ENCODE measurements at regions not wholly inside any gene's neighbourhood (a gene's known extent, or its start where the extent isn't known, plus 50 kb on each side); places are given as distances from the start of the nearest gene placed in this dataset.

DNA sequence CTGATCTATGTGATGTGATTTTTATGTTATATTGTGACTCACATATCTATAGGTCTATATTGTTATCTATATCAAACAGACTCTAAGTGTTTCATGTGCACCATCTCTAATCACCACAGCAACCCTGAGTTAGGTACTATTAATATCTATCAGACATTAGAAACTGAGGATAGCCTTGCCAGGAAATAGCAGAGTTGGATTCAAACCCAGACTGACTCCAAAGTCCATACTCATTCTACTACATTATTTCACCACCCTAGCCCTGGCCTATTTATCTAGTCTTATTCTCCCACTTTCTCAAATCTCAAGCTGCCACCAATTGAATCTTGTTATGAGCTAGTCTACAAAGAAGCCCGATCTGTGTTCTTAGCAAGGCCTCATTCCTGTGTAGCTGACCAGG is 65.4 kb upstream of the GNAO1 start:
- no peak overlapping the region for H3K27ac ChIP-seq
- H3K27me3 ChIP-seq (replicated peaks in 1 of 7) = peaks cover 0 to 14% (median 0%) of the 10 kb centered on the region in 7 donors
- H3K36me3 ChIP-seq = no peaks in the 10 kb centered on the region
- no peak for DNase-seq
- H3K9me3 ChIP-seq = no peaks in the 10 kb centered on the region
- no peak overlapping the region for H3K4me3 ChIP-seq
- 82 to 100% (median 94%) methylated on average over 1 of the region's 1 CpG for WGBS, 5 donors
- no peaks in the 10 kb centered on the region for H3K4me1 ChIP-seq
- intact Hi-C loops (cut with DNase I; ENCODE audit: low total_unique reads) = no loop called here
- TF ChIP-seq POLR2AphosphoS5 (IDR thresholded peaks at IDR 0.05) = no peak
- TF ChIP-seq, protein P1, sequence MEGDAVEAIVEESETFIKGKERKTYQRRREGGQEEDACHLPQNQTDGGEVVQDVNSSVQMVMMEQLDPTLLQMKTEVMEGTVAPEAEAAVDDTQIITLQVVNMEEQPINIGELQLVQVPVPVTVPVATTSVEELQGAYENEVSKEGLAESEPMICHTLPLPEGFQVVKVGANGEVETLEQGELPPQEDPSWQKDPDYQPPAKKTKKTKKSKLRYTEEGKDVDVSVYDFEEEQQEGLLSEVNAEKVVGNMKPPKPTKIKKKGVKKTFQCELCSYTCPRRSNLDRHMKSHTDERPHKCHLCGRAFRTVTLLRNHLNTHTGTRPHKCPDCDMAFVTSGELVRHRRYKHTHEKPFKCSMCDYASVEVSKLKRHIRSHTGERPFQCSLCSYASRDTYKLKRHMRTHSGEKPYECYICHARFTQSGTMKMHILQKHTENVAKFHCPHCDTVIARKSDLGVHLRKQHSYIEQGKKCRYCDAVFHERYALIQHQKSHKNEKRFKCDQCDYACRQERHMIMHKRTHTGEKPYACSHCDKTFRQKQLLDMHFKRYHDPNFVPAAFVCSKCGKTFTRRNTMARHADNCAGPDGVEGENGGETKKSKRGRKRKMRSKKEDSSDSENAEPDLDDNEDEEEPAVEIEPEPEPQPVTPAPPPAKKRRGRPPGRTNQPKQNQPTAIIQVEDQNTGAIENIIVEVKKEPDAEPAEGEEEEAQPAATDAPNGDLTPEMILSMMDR (IDR thresholded peaks at IDR 0.05 in 8 of 11, conservative IDR thresholded peaks at IDR 0.05 in 3 of 11) = no peak
- no peak for TF ChIP-seq POLR2A (IDR thresholded peaks at IDR 0.05)

DNA sequence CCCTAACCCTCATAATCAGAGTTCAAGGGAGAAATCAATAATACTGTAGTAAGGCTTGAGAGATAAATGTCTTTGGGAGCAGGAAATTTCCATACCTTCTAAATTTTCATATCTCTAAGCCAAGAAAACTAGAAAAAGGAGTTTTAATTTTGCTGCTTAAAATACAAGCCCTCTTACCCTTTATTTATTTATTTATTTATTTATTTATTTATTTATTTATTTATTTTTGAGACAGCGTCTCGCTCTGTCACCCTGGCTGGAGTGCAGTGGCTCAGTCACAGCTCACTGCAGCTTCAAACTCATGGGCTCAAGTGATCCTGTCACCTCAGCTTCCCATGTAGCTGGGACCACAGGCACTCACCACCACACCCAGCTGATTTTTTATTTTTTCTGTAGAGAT is 69.0 kb upstream of the GNAO1 start:
- no peak for TF ChIP-seq POLR2AphosphoS5 (IDR thresholded peaks at IDR 0.05)
- TF ChIP-seq, protein P1 (IDR thresholded peaks at IDR 0.05 in 8 of 11, conservative IDR thresholded peaks at IDR 0.05 in 3 of 11) = no peak
- no peak for TF ChIP-seq POLR2A (IDR thresholded peaks at IDR 0.05)
- Histone ChIP-seq H3K4me1 (no peaks in the 10 kb centered on the region), H3K4me3 (no peak overlapping the region), H3K27ac (no peak overlapping the region), H3K9me3 (no peaks in the 10 kb centered on the region), H3K27me3 (replicated peaks in 1 of 7) (no peaks in the 10 kb centered on the region), H3K36me3 (no peaks in the 10 kb centered on the region)
- no peak for DNase-seq
- intact Hi-C loops (cut with DNase I; ENCODE audit: low total_unique reads) = no loop called here
- WGBS, 5 donors = 93 to 98% (median 96%) methylated on average over 2 of the region's 2 CpGs

DNA sequence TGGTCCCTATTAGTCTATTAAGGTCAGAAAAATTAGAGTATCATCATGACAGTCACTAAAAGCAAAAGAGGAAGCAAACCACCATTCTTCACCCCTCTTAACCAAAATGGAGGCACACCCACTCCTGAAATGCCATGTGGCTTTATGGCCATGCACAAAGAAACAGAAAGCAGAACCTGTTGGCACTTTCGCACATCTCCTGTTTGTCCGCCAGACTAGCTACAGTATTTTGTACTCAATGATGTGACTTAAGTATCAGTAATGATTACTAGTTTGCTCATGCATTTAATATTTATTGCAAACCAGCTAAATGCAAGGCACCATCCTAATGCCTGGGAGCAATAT is 70.2 kb upstream of the GNAO1 start:
- H3K27ac ChIP-seq = no peak overlapping the region
- H3K36me3 ChIP-seq = no peaks in the 10 kb centered on the region
- no peak overlapping the region for H3K4me3 ChIP-seq
- H3K27me3 ChIP-seq (replicated peaks in 1 of 7) = no peaks in the 10 kb centered on the region
- TF ChIP-seq, protein P1 (IDR thresholded peaks at IDR 0.05 in 8 of 11, conservative IDR thresholded peaks at IDR 0.05 in 3 of 11) = no peak
- no peak for TF ChIP-seq POLR2AphosphoS5 (IDR thresholded peaks at IDR 0.05)
- no peak for TF ChIP-seq POLR2A (IDR thresholded peaks at IDR 0.05)
- WGBS, 5 donors = 60 to 85% (median 79%) methylated on average over 2 of the region's 2 CpGs
- H3K4me1 ChIP-seq = no peaks in the 10 kb centered on the region
- DNase-seq = no peak
- H3K9me3 ChIP-seq = no peaks in the 10 kb centered on the region
- intact Hi-C loops (cut with DNase I; ENCODE audit: low total_unique reads) = no loop called here

GRCh38 chr16:56120447-56121155 is 70.7 kb upstream of the GNAO1 start:
- Histone ChIP-seq H3K9me3 (no peaks in the 10 kb centered on the region), H3K36me3 (no peaks in the 10 kb centered on the region), H3K27me3 (replicated peaks in 1 of 7) (no peaks in the 10 kb centered on the region), H3K4me3 (no peak overlapping the region), H3K27ac (no peak overlapping the region), H3K4me1 (no peaks in the 10 kb centered on the region)
- TF ChIP-seq, protein P1 (IDR thresholded peaks at IDR 0.05 in 8 of 11, conservative IDR thresholded peaks at IDR 0.05 in 3 of 11) = no peak
- TF ChIP-seq POLR2A (IDR thresholded peaks at IDR 0.05) (no peak), POLR2AphosphoS5 (IDR thresholded peaks at IDR 0.05) (no peak)
- DNase-seq = no peak
- 81 to 89% (median 84%) methylated on average over 3 of the region's 3 CpGs for WGBS, 5 donors
- intact Hi-C loops (cut with DNase I; ENCODE audit: low total_unique reads) = no loop called here

All from spleen (tissue), 11 donors.